ENCODE measurements at regions not wholly inside any gene's neighbourhood (a gene's known extent, or its start where the extent isn't known, plus 50 kb on each side); places are given as distances from the start of the nearest gene placed in this dataset.

GRCh38 chr18:29439398-29439797 lies 1262.5 kb upstream of the CDH2 start:
- Histone ChIP-seq H3K4me1 (ENCODE audit: control insufficient read depth, extremely low read depth, insufficient read depth, low read length) (no peaks in the 10 kb centered on the region), H2AFZ (ENCODE audit: control insufficient read depth, low read length) (no peak overlapping the region), H3K27me3 (ENCODE audit: control insufficient read depth, extremely low read depth, insufficient read depth, low read length) (no peaks in the 10 kb centered on the region), H3K9me3 (ENCODE audit: control insufficient read depth, low read depth, low read length) (no peaks in the 10 kb centered on the region), H3K4me2 (ENCODE audit: control insufficient read depth, extremely low read depth, insufficient read depth, low read depth, low read length) (no peak overlapping the region), H4K20me1 (ENCODE audit: control insufficient read depth, extremely low read depth, insufficient read depth, low read length) (no peaks in the 10 kb centered on the region), H3K4me3 (ENCODE audit: control insufficient read depth in 2 of 3, extremely low read depth in 1 of 3, insufficient read depth in 2 of 3, low read depth in 1 of 3, low read length in 3 of 3) (no peak overlapping the region), H3K36me3 (ENCODE audit: control insufficient read depth in 2 of 2, extremely low read depth in 1 of 2, insufficient read depth in 2 of 2, low read length in 2 of 2) (no peaks in the 10 kb centered on the region), H3K9me1 (ENCODE audit: control insufficient read depth, extremely low read depth, insufficient read depth, low read length) (no peaks in the 10 kb centered on the region), H3K27ac (ENCODE audit: control insufficient read depth, insufficient read depth, low read length) (no peak overlapping the region), H3K79me2 (ENCODE audit: control insufficient read depth, insufficient read depth, low read length) (no peaks in the 10 kb centered on the region), H3K9ac (ENCODE audit: control insufficient read depth, extremely low read depth, insufficient read depth, low read length) (no peak overlapping the region)
- dilution Hi-C loops (cut with MboI; ENCODE audit: extremely low pct_ligation_motif_present, low sequenced_read_pairs) = no loop called here
- TF ChIP-seq EZH2 (IDR thresholded peaks at IDR 0.05; ENCODE audit: low read length) = no peak
- TF ChIP-seq CTCF (optimal IDR thresholded peaks at IDR 0.05 in 1 of 3, IDR thresholded peaks at IDR 0.05 in 1 of 3, conservative IDR thresholded peaks at IDR 0.05 in 1 of 3; ENCODE audit: extremely low read depth in 1 of 3, insufficient read depth in 2 of 3, low read length in 3 of 3) = peak; percentile 12 to 29 (median 28)
- no peak for FAIRE-seq
- no peak for DNase-seq (ENCODE audit: low read depth, low spot score)

GRCh38 chr18:29436459-29436858 lies 1259.5 kb upstream of the CDH2 start:
- Histone ChIP-seq H4K20me1 (ENCODE audit: control insufficient read depth, extremely low read depth, insufficient read depth, low read length) (no peaks in the 10 kb centered on the region), H2AFZ (ENCODE audit: control insufficient read depth, low read length) (no peak overlapping the region), H3K9me1 (ENCODE audit: control insufficient read depth, extremely low read depth, insufficient read depth, low read length) (no peaks in the 10 kb centered on the region), H3K36me3 (ENCODE audit: control insufficient read depth in 2 of 2, extremely low read depth in 1 of 2, insufficient read depth in 2 of 2, low read length in 2 of 2) (no peaks in the 10 kb centered on the region), H3K9me3 (ENCODE audit: control insufficient read depth, low read depth, low read length) (no peaks in the 10 kb centered on the region), H3K79me2 (ENCODE audit: control insufficient read depth, insufficient read depth, low read length) (no peaks in the 10 kb centered on the region), H3K27me3 (ENCODE audit: control insufficient read depth, extremely low read depth, insufficient read depth, low read length) (no peaks in the 10 kb centered on the region), H3K27ac (ENCODE audit: control insufficient read depth, insufficient read depth, low read length) (no peak overlapping the region), H3K4me3 (ENCODE audit: control insufficient read depth in 2 of 3, extremely low read depth in 1 of 3, insufficient read depth in 2 of 3, low read depth in 1 of 3, low read length in 3 of 3) (no peak overlapping the region), H3K4me2 (ENCODE audit: control insufficient read depth, extremely low read depth, insufficient read depth, low read depth, low read length) (no peak overlapping the region), H3K4me1 (ENCODE audit: control insufficient read depth, extremely low read depth, insufficient read depth, low read length) (no peaks in the 10 kb centered on the region), H3K9ac (ENCODE audit: control insufficient read depth, extremely low read depth, insufficient read depth, low read length) (no peak overlapping the region)
- dilution Hi-C loops (cut with MboI; ENCODE audit: extremely low pct_ligation_motif_present, low sequenced_read_pairs) = no loop called here
- no peak for TF ChIP-seq EZH2 (IDR thresholded peaks at IDR 0.05; ENCODE audit: low read length)
- TF ChIP-seq CTCF (optimal IDR thresholded peaks at IDR 0.05 in 1 of 3, IDR thresholded peaks at IDR 0.05 in 1 of 3, conservative IDR thresholded peaks at IDR 0.05 in 1 of 3; ENCODE audit: extremely low read depth in 1 of 3, insufficient read depth in 2 of 3, low read length in 3 of 3) = peak in 2 of 3 experiments; percentile 15 to 23
- no peak for FAIRE-seq
- DNase-seq (ENCODE audit: low read depth, low spot score) = no peak

All from keratinocyte (primary cell).